Activated B cell treated with CpG ODN at 0.5 μM for 24 hours (primary cell): ENCODE measurements at regions not wholly inside any gene's neighbourhood (a gene's known extent, or its start where the extent isn't known, plus 50 kb on each side); places are given as distances from the start of the nearest gene placed in this dataset.

ENCODE experiments used
- ATAC-seq: fragments of 200-7000 bp; cut with Tn5 transposase; one replicate; pipeline ENCODE4 v1.10.0; 2021; ENCODE audit warnings: low read depth, mild to moderate bottlenecking, moderate library complexity
- CTCF ChIA-PET: fragments of 350-600 bp; sonication (Branson Sonifier 250); formaldehyde crosslinking; loops from one replicate; lab custom pipeline; 2021; ENCODE audit warnings: antibody characterized with exemption; lab: Charles Lee
- POLR2A ChIA-PET: fragments of 350-600 bp; sonication (Branson Sonifier 250); formaldehyde crosslinking; loops from one replicate; lab custom pipeline; 2021; ENCODE audit warnings: antibody characterized with exemption; lab: Charles Lee
- DNase-seq: peaks from one replicate; pipeline ENCODE4 v3.0.0; 2022
- H3K27ac Mint-ChIP-seq: one replicate; pipeline ENCODE4 v1.8.0; 2020; ENCODE audit warnings: mixed read lengths
- H3K27me3 Mint-ChIP-seq: one replicate; pipeline ENCODE4 v1.8.0; 2021; ENCODE audit warnings: mixed read lengths
- H3K36me3 Mint-ChIP-seq: one replicate; pipeline ENCODE4 v1.8.0; 2021; ENCODE audit warnings: low read depth, mixed read lengths
- H3K4me1 Mint-ChIP-seq: one replicate; pipeline ENCODE4 v1.8.0; 2021; ENCODE audit warnings: mixed read lengths
- H3K4me3 Mint-ChIP-seq: one replicate; pipeline ENCODE4 v1.8.0; 2020; ENCODE audit warnings: mild to moderate bottlenecking, mixed read lengths
- H3K9me3 Mint-ChIP-seq: one replicate; pipeline ENCODE4 v1.8.0; 2020; ENCODE audit warnings: mixed read lengths
- CTCF ChIP-seq: fragments of 200-600 bp; IDR thresholded peaks from one replicate; pipeline ENCODE4 v1.8.0; 2022; ENCODE audit warnings: antibody characterized with exemption, mild to moderate bottlenecking
- intact Hi-C: fragments of 100-400 bp; cut with micrococcal nuclease; formaldehyde crosslinking; loops from one replicate; pipeline ENCODE4 v1.15.1; 2024

DNA sequence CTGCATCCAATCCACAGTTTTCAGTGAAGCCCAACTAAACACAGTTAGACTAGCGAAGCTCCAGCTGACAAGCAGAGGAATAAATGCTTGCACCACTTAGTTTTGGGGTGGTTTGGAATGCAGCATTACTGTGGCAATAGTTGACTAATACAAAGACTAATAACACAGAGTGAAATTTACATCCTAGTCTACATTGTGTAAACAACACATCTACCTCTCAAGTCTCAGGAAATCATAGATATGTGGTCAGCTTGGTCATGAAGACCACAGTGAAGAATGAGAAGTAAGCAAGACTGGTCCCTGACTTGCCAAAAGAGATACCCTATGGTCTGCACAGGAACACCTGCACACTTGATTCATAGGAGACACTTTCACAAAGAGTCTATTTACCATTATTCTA, 155.1 kb upstream of the TANK start:
- ChIA-PET POLR2A (no interaction called here), CTCF (interaction anchor here (1.2 kb wide), 1 partner anchor 682 kb away, joined by 5 read pairs; no protein-coding TSS in a partner anchor)
- no peaks in the 10 kb centered on the region for H3K4me1 Mint-ChIP-seq
- TF ChIP-seq CTCF: no peak
- intact Hi-C loops: no loop called here
- H3K4me3 Mint-ChIP-seq: no peak overlapping the region
- no peaks in the 10 kb centered on the region for H3K9me3 Mint-ChIP-seq
- DNase-seq (no peak), ATAC-seq (no peak)
- no peaks in the 10 kb centered on the region for H3K36me3 Mint-ChIP-seq
- H3K27me3 Mint-ChIP-seq: peaks cover 19% of the 10 kb centered on the region
- H3K27ac Mint-ChIP-seq: no peak overlapping the region

DNA sequence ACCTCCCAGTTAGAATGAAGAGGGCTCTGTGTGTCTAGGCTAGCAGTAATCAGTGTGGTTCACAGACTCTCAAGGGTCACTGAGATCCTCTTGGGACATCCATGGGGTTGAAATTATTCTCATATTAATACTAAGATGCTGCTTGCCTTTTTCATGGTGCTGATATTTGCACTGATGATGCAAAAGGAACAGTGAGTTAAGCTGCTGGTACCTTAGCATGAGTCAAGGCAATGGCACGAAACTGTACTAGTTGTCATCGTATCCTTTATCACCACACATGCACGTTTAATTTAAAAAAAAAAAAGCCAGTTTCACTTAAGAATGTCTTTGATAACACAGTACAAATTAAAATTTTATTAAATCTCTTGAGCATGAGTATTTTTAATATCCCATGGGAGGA, 151.9 kb upstream of the TANK start:
- no peak for TF ChIP-seq CTCF
- H3K36me3 Mint-ChIP-seq: no peaks in the 10 kb centered on the region

DNA sequence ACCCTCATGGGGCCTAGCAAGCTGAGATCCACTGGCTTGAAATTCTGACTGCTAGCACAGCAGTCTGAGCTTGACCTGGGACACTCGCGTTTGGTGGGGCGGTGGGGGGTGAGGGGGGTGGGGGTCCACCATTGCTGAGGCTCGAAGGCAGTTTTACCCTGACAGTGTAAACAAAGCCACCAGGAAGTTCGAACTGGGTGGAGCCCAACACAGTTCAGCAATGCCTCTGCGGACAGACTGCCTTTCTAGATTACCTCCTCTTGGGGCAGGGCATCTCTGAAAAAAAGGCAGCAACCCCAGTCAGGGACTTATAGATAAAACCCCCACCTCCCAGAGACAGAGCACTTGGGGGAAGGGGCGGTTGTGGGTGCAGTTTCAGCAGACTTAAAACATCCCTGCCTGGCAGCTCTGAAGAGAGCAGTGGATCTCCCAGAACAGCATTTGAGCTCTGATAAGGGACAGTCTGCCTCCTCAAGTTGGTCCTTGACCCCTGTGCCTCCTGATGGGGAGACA, 149.7 kb upstream of the TANK start:
- TF ChIP-seq CTCF: no peak
- CTCF ChIA-PET: no interaction called here
- H3K4me3 Mint-ChIP-seq: no peak overlapping the region
- ATAC-seq (no peak), DNase-seq (no peak)
- H3K4me1 Mint-ChIP-seq: no peaks in the 10 kb centered on the region
- peaks cover 14% of the 10 kb centered on the region for H3K27me3 Mint-ChIP-seq
- intact Hi-C loops: no loop called here
- no peaks in the 10 kb centered on the region for H3K36me3 Mint-ChIP-seq
- peaks cover 11% of the 10 kb centered on the region for H3K9me3 Mint-ChIP-seq
- POLR2A ChIA-PET: no interaction called here
- H3K27ac Mint-ChIP-seq: no peak overlapping the region

More for the DNA sequence above, 151.9 kb upstream of the TANK start:
- Mint-ChIP-seq H3K9me3 (no peaks in the 10 kb centered on the region), H3K27me3 (peaks cover 23% of the 10 kb centered on the region), H3K27ac (no peak overlapping the region), H3K4me3 (no peak overlapping the region), H3K4me1 (no peaks in the 10 kb centered on the region)
- no peak for DNase-seq
- intact Hi-C loops: no loop called here
- ChIA-PET CTCF (no interaction called here), POLR2A (no interaction called here)
- no peak for ATAC-seq

DNA sequence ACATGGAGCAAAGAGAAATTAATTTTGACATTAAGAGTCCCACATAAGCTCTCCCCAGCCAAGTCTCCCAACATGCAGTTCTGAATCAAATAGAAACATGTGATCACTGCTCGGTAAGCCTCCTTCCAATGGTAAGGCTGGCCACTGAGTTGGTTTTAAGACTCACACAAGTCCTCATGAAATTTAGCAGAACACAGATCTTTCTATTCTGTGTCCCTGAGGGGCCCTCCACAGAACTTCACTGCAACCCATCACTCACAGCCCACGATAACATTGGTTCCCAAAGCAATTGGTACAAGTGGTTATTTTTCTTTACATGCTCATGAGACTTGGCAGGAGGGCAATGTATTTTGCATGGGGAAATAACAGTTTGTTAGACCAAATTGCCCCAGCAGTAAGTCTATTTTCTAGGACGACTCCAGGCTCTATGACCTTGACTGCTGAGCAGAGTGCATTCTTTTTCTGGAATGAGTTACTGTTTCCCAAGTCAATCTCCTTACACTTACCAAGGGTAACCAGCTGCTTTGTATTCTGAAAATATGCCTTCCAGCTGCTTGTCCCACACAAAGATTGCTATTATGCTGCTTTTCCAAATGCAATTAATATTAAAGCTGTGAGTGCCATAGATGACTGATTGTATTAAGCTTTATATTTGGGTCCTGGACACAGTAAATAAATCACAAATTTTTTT, 142.3 kb upstream of the TANK start:
- Mint-ChIP-seq H3K9me3 (peaks cover 18% of the 10 kb centered on the region), H3K4me1 (no peaks in the 10 kb centered on the region), H3K36me3 (no peaks in the 10 kb centered on the region), H3K4me3 (no peak overlapping the region), H3K27ac (no peak overlapping the region), H3K27me3 (peaks cover 6% of the 10 kb centered on the region)
- no peak for ATAC-seq
- no peak for TF ChIP-seq CTCF
- CTCF ChIA-PET: no interaction called here
- intact Hi-C loops: no loop called here
- POLR2A ChIA-PET: no interaction called here
- DNase-seq: no peak

DNA sequence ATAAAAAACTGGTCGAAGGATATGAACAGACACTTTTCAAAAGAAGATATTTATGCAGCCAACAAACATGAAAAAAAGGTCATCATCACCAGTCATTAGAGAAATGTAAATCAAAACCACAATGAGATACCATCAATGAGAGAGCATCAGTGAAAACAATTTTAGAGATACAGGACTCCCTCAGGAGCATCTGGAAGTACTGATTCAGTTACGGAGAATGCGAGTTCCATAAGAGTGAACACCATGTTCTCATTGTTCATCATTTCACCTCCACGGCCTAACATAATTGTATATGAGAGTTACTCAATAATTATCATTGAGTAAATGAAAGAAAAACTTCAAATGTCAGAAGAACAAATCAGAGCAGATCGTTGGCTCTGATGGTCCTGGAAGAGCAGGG, 140.9 kb upstream of the TANK start:
- ChIA-PET CTCF (no interaction called here), POLR2A (interaction anchor here (0.6 kb wide), 1 partner anchor 643 kb away, joined by 3 read pairs; no protein-coding TSS in a partner anchor)
- no peak for ATAC-seq
- no peak for TF ChIP-seq CTCF
- peaks cover 8% of the 10 kb centered on the region for H3K27me3 Mint-ChIP-seq
- peaks cover 19% of the 10 kb centered on the region for H3K9me3 Mint-ChIP-seq
- H3K27ac Mint-ChIP-seq: no peak overlapping the region
- no peak overlapping the region for H3K4me3 Mint-ChIP-seq
- no peaks in the 10 kb centered on the region for H3K36me3 Mint-ChIP-seq
- no peaks in the 10 kb centered on the region for H3K4me1 Mint-ChIP-seq
- no peak for DNase-seq
- intact Hi-C loops: no loop called here
